ENCODE measurements at regions not wholly inside any gene's neighbourhood (a gene's known extent, or its start where the extent isn't known, plus 50 kb on each side); places are given as distances from the start of the nearest gene placed in this dataset.

DNA sequence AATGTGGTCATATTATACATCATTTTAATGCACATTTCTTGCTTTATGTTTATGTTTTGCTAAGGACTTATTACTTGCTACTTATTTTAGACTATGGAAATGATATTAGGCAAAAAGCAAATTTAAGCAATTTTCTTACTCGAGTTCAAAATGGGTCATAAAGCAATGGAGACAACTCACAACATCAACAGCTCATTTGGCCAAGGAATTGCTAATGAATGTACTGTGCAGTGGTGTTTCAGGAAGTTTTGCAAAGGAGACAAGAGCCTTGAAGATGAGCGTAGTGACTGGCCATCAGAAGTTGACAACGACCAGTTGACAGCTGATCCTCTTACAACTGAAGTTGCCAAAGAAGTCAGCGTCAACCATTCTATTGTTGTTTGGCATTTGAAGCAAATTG, 831.8 kb upstream of the SEL1L start:
- ATAC-seq (replicated peaks in 1 of 2) (no peak), DNase-seq (no peak)
- no peaks in the 10 kb centered on the region for H3K4me1 Mint-ChIP-seq (ENCODE audit: low read depth)
- no peak overlapping the region for H3K4me3 Mint-ChIP-seq
- no peak overlapping the region for H3K27ac Mint-ChIP-seq
- peaks cover 8 to 13% of the 10 kb centered on the region in 2 donors for H3K9me3 Mint-ChIP-seq
- no peaks in the 10 kb centered on the region for H3K27me3 Mint-ChIP-seq (ENCODE audit: low read depth)
- H3K36me3 Mint-ChIP-seq (ENCODE audit: insufficient read depth in 2 of 2) = peaks cover 0 to 2% of the 10 kb centered on the region in 2 donors

DNA sequence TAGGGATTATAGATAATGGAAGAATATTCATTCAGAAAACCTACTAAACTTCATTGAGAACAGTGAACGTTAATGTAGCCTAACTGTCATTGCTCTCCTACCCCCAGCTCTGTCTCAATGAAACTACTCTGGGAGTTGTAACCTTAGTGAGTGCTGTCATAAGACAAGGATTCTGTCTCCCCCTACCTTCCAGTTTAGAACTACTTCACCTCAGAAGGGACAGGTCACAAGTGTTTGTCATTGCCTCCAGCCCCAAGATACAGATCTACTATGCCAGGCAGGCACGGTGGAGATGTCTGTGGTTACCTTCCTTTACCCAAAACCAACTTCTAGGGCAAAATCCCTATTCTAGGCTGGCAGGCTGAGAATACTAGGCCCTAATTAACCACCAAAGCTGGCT, 833.1 kb upstream of the SEL1L start:
- Mint-ChIP-seq H3K4me1 (ENCODE audit: low read depth) (no peaks in the 10 kb centered on the region), H3K36me3 (ENCODE audit: insufficient read depth in 2 of 2) (peaks cover 0 to 3% of the 10 kb centered on the region in 2 donors), H3K27me3 (ENCODE audit: low read depth) (no peaks in the 10 kb centered on the region), H3K9me3 (peaks cover 8 to 15% of the 10 kb centered on the region in 2 donors), H3K27ac (no peak overlapping the region), H3K4me3 (no peak overlapping the region)
- ATAC-seq (replicated peaks in 1 of 2) (no peak), DNase-seq (no peak)

DNA sequence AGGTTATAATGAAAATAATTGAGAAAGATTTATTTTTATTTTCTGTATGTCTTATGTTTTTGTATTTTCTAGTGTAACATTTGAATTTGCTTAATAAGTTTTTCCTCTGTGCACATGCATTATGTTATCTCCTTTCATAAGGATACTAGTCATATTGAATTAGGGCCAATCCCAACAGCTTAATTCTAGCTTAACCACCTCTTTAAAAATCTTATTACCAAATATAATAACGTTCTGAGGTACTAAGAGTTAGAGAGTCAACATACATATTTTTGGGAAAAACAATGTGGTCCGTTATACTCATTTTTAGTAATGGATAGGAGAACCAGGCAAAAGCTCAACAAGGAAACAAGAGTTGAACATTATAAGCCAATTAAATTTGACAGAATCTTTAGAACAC, 845.6 kb upstream of the SEL1L start:
- Mint-ChIP-seq H3K4me1 (ENCODE audit: low read depth) (no peaks in the 10 kb centered on the region), H3K9me3 (peaks cover 6% of the 10 kb centered on the region in 2 donors), H3K4me3 (no peak overlapping the region), H3K27ac (no peak overlapping the region), H3K36me3 (ENCODE audit: insufficient read depth in 2 of 2) (no peaks in the 10 kb centered on the region), H3K27me3 (ENCODE audit: low read depth) (no peaks in the 10 kb centered on the region)
- no peak for ATAC-seq (replicated peaks in 1 of 2)
- no peak for DNase-seq

DNA sequence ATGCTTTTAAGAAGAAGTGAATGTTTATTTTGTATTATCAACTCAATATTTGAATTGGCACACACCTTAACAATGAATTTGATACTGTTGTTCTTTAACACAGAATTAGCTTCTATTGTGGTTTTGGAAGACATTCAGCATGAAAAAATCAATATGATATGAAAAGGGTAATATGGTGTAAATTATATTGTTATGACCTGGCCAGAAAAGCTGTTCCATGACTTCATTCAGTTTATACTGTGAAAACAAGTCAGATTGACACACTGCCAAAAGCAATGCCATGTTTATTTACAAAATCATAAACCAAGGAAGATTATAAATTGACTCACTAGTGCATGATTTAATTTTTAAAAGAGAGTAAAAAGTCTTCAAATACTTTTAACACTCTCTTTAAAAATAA, 851.4 kb upstream of the SEL1L start:
- H3K36me3 Mint-ChIP-seq (ENCODE audit: insufficient read depth in 2 of 2) = no peaks in the 10 kb centered on the region
- no peak for ATAC-seq (replicated peaks in 1 of 2)
- no peak for DNase-seq
- no peaks in the 10 kb centered on the region for H3K27me3 Mint-ChIP-seq (ENCODE audit: low read depth)
- no peak overlapping the region for H3K4me3 Mint-ChIP-seq
- H3K4me1 Mint-ChIP-seq (ENCODE audit: low read depth) = no peaks in the 10 kb centered on the region
- H3K27ac Mint-ChIP-seq = no peak overlapping the region
- peaks cover 14 to 15% of the 10 kb centered on the region in 2 donors for H3K9me3 Mint-ChIP-seq

DNA sequence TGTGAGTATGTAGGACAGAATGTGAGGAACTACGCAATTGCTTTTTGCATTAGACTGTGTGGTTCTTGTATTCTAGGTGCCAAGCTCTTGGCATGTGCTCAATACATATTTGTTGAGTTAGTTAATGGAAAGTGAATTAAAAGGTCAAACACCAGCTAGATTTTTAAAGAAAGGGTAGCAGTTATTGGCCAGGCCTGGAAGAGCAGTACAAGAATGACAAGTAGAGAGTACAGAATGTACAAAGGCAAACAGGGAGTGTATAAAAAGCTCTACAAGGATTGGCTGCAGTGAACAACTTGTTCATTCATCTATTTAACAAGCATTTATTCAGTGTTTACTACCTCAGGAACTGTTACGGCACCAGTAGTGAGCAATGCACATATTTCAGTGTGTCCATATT, 854.0 kb upstream of the SEL1L start:
- Mint-ChIP-seq H3K4me3 (no peak overlapping the region), H3K27ac (no peak overlapping the region), H3K27me3 (ENCODE audit: low read depth) (no peaks in the 10 kb centered on the region), H3K9me3 (peaks cover 14 to 15% of the 10 kb centered on the region in 2 donors), H3K36me3 (ENCODE audit: insufficient read depth in 2 of 2) (no peaks in the 10 kb centered on the region), H3K4me1 (ENCODE audit: low read depth) (no peaks in the 10 kb centered on the region)
- ATAC-seq (replicated peaks in 1 of 2) = no peak
- no peak for DNase-seq

DNA sequence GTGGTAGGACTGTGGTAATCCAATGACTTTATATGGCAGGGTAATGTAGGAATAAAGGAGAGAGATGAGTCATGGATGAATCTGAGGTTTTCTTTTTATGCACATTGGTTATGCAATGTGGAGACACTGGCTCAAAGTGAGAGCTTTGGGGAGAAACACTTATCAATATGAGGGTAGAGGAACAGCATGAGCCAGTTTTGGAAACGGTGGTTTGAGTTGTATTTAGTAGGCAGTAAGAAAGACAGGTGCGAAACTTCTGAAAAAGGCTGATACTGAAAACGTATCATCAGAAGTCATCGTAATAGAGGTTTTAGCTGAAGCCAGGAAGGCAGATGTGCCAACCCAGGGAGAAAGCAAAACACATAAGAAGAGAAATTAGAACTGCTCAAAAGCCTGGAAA, 854.8 kb upstream of the SEL1L start:
- DNase-seq (no peak), ATAC-seq (replicated peaks in 1 of 2) (no peak)
- Mint-ChIP-seq H3K36me3 (ENCODE audit: insufficient read depth in 2 of 2) (no peaks in the 10 kb centered on the region), H3K27me3 (ENCODE audit: low read depth) (no peaks in the 10 kb centered on the region), H3K4me3 (no peak overlapping the region), H3K4me1 (ENCODE audit: low read depth) (no peaks in the 10 kb centered on the region), H3K9me3 (peaks cover 14 to 17% of the 10 kb centered on the region in 2 donors), H3K27ac (no peak overlapping the region)

DNA sequence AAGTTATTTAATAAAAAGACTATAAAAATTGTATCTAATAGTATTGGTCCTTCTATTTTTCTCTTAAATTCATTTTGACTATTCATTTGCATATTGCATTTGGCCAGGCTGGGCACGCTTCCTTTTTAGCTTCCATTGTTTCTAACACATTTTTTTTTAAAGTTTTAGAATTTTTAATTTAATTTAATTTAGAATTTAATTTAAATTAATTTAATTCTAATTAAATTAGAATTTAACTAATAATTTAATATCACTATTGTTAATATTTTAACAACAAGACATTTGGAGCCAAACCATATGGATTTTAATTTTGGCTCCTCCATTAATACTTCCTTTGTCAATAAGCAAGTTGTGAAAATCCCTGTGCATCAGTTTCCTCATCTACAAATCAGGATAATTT, 856.9 kb upstream of the SEL1L start:
- Mint-ChIP-seq H3K9me3 (peaks cover 12 to 13% of the 10 kb centered on the region in 2 donors), H3K4me1 (ENCODE audit: low read depth) (no peaks in the 10 kb centered on the region), H3K27ac (no peak overlapping the region), H3K4me3 (no peak overlapping the region), H3K27me3 (ENCODE audit: low read depth) (no peaks in the 10 kb centered on the region), H3K36me3 (ENCODE audit: insufficient read depth in 2 of 2) (no peaks in the 10 kb centered on the region)
- no peak for ATAC-seq (replicated peaks in 1 of 2)
- DNase-seq = no peak

DNA sequence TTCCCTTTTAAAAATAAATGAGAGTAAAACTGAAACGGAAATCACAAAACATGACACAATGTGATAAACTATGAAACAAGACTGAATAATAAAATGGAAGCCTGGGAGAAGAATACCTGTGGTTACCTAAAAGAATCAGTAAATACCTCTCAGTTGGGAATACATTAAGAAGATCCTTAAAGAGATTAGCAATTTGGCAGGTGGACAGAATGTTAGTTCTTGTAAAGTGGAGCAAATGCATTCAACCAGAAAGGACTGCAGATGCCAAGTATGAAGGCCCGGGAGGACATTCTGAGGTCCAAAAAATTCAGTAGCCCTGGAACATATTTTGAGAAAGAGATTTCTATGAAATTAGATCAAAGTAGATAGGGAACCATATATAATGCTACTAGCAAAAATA, 861.3 kb upstream of the SEL1L start:
- no peaks in the 10 kb centered on the region for H3K27me3 Mint-ChIP-seq (ENCODE audit: low read depth)
- no peak for DNase-seq
- H3K36me3 Mint-ChIP-seq (ENCODE audit: insufficient read depth in 2 of 2) = peaks cover 0 to 3% of the 10 kb centered on the region in 2 donors
- H3K27ac Mint-ChIP-seq = no peak overlapping the region
- no peaks in the 10 kb centered on the region for H3K4me1 Mint-ChIP-seq (ENCODE audit: low read depth)
- no peak overlapping the region for H3K4me3 Mint-ChIP-seq
- ATAC-seq (replicated peaks in 1 of 2) = no peak
- H3K9me3 Mint-ChIP-seq = peaks cover 7 to 8% of the 10 kb centered on the region in 2 donors

DNA sequence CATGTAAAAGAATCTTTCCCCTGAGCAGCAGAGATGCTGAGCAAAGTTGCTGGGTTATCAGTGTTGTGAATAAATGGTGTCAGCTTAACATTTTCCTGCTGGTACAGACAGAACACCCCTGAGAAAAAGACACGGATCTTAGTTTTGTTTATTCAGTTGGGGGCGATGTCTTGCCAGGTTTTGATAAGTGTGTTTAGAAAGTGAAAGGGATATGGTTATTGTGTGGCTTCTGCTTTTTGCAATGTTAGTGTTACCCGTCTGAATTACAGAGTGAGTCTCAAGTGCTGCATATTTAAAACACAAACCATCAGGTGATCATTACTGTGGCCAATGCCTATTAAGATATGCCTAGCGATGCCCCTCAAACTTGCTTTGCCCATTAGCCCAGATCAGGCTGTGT, 864.6 kb upstream of the SEL1L start:
- H3K36me3 Mint-ChIP-seq (ENCODE audit: insufficient read depth in 2 of 2) = peaks cover 0 to 3% of the 10 kb centered on the region in 2 donors
- H3K27ac Mint-ChIP-seq = no peak overlapping the region
- peaks cover 8 to 9% of the 10 kb centered on the region in 2 donors for H3K9me3 Mint-ChIP-seq
- H3K4me1 Mint-ChIP-seq (ENCODE audit: low read depth) = no peaks in the 10 kb centered on the region
- H3K4me3 Mint-ChIP-seq = no peak overlapping the region
- H3K27me3 Mint-ChIP-seq (ENCODE audit: low read depth) = no peaks in the 10 kb centered on the region
- no peak for ATAC-seq (replicated peaks in 1 of 2)
- no peak for DNase-seq

DNA sequence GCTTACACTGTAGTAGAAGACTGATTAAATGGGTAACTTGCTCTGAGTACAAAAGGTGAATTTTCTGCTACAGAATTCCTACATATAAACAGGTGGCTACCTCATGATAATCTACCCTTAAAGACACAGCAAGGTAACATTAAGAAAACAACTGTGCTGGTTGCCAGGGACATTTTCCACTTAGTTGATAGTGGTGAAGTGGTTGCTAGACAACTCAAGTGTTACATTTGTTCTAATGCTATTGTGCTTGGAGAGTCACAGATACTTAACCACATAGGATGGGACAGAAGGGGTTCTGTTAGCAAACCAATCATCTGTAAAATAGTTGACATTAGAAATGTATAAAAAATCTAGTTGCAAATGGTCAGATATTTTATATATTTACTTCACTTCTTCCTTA, 870.3 kb upstream of the SEL1L start:
- peaks cover 2 to 4% of the 10 kb centered on the region in 2 donors for H3K9me3 Mint-ChIP-seq
- H3K4me3 Mint-ChIP-seq = no peak overlapping the region
- no peaks in the 10 kb centered on the region for H3K27me3 Mint-ChIP-seq (ENCODE audit: low read depth)
- no peak overlapping the region for H3K27ac Mint-ChIP-seq
- H3K36me3 Mint-ChIP-seq (ENCODE audit: insufficient read depth in 2 of 2) = no peaks in the 10 kb centered on the region
- DNase-seq (no peak), ATAC-seq (replicated peaks in 1 of 2) (no peak)
- H3K4me1 Mint-ChIP-seq (ENCODE audit: low read depth) = no peaks in the 10 kb centered on the region

DNA sequence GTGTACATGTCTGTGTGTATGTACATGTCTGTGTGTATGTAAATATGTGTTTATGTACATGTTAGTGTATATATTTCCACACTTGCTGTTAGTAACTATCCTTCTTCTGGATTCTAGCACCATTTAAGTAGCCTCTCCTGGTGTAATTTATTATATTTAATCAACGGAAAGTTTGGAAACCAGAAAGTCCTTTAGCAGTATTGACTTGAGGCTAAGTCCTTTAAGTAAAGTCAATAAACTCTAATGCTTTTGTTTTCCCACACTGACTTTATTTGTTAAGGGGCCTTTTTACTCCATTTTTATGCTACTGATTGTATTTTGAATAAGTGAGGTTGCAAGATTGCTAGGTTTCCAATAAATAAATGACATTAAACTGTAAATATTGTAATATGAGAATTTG, 876.4 kb upstream of the SEL1L start:
- no peaks in the 10 kb centered on the region for H3K4me1 Mint-ChIP-seq (ENCODE audit: low read depth)
- no peak for DNase-seq
- H3K4me3 Mint-ChIP-seq = no peak overlapping the region
- no peaks in the 10 kb centered on the region for H3K36me3 Mint-ChIP-seq (ENCODE audit: insufficient read depth in 2 of 2)
- H3K27me3 Mint-ChIP-seq (ENCODE audit: low read depth) = no peaks in the 10 kb centered on the region
- no peak overlapping the region for H3K27ac Mint-ChIP-seq
- H3K9me3 Mint-ChIP-seq = peaks cover 4 to 6% of the 10 kb centered on the region in 2 donors
- no peak for ATAC-seq (replicated peaks in 1 of 2)

DNA sequence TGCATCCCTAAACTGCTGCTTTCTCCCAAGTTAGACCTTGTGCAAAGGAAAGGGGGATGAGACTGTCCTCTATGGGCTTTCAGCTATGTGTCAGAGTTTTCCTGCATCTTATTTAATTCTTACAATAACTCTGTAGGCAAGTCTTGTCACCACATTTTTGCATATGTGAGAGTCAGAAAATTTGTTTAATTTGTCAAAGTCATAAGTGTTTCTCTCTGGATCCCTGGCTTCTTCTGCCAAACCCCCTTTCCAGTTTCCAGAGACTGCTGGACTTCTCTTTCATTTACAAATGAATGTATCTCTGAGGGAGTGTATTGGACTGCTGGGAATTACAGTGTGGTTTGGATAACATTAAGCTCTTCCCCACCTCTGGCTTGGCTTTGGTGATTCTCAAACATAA, 877.6 kb upstream of the SEL1L start:
- ATAC-seq (replicated peaks in 1 of 2) (no peak), DNase-seq (no peak)
- Mint-ChIP-seq H3K36me3 (ENCODE audit: insufficient read depth in 2 of 2) (no peaks in the 10 kb centered on the region), H3K9me3 (peaks cover 6 to 8% of the 10 kb centered on the region in 2 donors), H3K4me3 (no peak overlapping the region), H3K4me1 (ENCODE audit: low read depth) (no peaks in the 10 kb centered on the region), H3K27ac (no peak overlapping the region), H3K27me3 (ENCODE audit: low read depth) (no peaks in the 10 kb centered on the region)

DNA sequence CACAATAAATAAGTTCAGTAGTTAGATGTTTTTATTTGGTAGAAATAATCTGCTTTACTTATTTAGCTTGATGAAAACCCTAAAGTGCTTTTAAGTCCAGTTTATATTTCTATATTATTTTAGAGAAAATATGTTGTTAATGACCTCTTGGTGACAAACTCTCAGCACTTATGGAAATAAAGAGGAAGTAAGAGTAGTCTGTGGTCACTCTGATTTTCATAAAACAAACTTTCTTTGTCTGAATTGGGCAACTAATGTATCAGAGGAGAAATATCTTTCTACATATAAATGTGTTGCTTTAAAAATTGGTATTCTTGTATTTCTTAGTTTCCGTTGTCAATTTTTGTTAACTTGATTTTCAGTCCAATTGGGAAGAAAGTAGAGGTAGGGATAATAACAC, 878.9 kb upstream of the SEL1L start:
- no peak overlapping the region for H3K4me3 Mint-ChIP-seq
- H3K27ac Mint-ChIP-seq = no peak overlapping the region
- H3K36me3 Mint-ChIP-seq (ENCODE audit: insufficient read depth in 2 of 2) = peaks cover 2% of the 10 kb centered on the region in 2 donors
- ATAC-seq (replicated peaks in 1 of 2) (no peak), DNase-seq (no peak)
- peaks cover 9 to 12% of the 10 kb centered on the region in 2 donors for H3K9me3 Mint-ChIP-seq
- no peaks in the 10 kb centered on the region for H3K4me1 Mint-ChIP-seq (ENCODE audit: low read depth)
- H3K27me3 Mint-ChIP-seq (ENCODE audit: low read depth) = no peaks in the 10 kb centered on the region

DNA sequence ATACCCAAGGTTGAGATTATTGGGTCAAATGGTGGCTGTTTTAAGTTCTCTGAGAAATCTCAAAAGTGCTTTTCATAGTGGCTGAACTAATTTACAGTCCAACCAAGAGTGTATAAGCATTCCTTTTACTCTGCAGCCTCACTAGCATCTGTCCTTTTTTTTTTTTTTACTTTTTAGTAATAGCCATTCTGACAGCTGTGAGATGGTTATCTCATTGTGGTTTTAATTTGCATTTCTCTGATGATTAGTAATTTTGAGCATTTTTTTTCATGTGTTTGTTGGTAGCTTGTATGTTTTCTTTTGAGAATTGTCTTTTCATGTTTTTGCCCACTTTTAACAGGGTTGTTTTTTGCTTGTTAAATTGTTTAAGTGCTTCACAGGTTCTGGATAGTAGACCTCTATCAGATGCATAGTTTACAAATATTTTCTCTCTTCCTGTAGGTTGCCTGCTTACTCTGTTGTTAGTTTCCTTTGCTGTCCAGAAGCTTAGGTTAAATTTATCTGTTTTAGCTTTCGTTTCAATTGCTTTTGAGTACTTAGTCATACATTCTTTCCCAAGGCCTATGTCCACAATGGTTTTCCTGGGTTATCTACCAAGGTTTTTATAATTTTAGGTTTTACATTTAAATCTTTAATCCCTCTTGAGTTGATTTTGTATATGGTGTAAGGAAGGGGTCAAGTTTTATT, 881.3 kb upstream of the SEL1L start:
- H3K27me3 Mint-ChIP-seq (ENCODE audit: low read depth) = no peaks in the 10 kb centered on the region
- DNase-seq (no peak), ATAC-seq (replicated peaks in 1 of 2) (no peak)
- peaks cover 11 to 18% of the 10 kb centered on the region in 2 donors for H3K9me3 Mint-ChIP-seq
- peaks cover 2% of the 10 kb centered on the region in 2 donors for H3K36me3 Mint-ChIP-seq (ENCODE audit: insufficient read depth in 2 of 2)
- H3K4me1 Mint-ChIP-seq (ENCODE audit: low read depth) = no peaks in the 10 kb centered on the region
- no peak overlapping the region for H3K4me3 Mint-ChIP-seq
- no peak overlapping the region for H3K27ac Mint-ChIP-seq

Data from activated T-cell treated with anti-CD3 and anti-CD28 coated beads, Interleukin-2, amount 50 U/mL, for 72 hours (primary cell).